GM12878 (cell line): ENCODE measurements at regions not wholly inside any gene's neighbourhood (a gene's known extent, or its start where the extent isn't known, plus 50 kb on each side); places are given as distances from the start of the nearest gene placed in this dataset.

Experiments used
- ATAC-seq: fragments of 200-7000 bp; cut with Tn5 transposase; 3 replicates; pipeline ENCODE4 v1.9.1; 2020; ENCODE audit warnings: mild to moderate bottlenecking, moderate library complexity
- BruUV-seq: library from RNA; stranded (reverse); fragments of 400-500 nt; replicated peaks from 2 replicates; lab custom pipeline; 2021; lab: Mats Ljungman, UMichigan
- CTCF ChIA-PET: fragments of 300-600 bp; sonication (Branson Sonifier 250); formaldehyde crosslinking; extraction: SDS; loops from one replicate; lab custom pipeline; 2021; ENCODE audit warnings: inconsistent platforms; lab: Yijun Ruan, JAX
- POLR2A ChIA-PET: fragments of 350-600 bp; formaldehyde crosslinking; extraction: SDS; loops from one replicate; lab custom pipeline; 2021; ENCODE audit warnings: inconsistent platforms; lab: Charles Lee
- RAD21 ChIA-PET: fragments of 300-600 bp; sonication (Branson Sonifier 250); formaldehyde crosslinking; loops from one replicate; lab custom pipeline; 2023; ENCODE audit warnings: antibody characterized with exemption; ENCODE audit not compliant: unreplicated experiment; lab: Charles Lee
- SMC1A ChIA-PET: fragments of 300-600 bp; sonication (Branson Sonifier 250); formaldehyde crosslinking; loops from one replicate; lab custom pipeline; 2023; ENCODE audit not compliant: unreplicated experiment, uncharacterized antibody; lab: Charles Lee
- DNase-seq: peaks from one replicate; pipeline ENCODE4 v3.0.0-alpha.2; 2011; ENCODE audit warnings: low read depth, low spot score
- FAIRE-seq: peaks from 3 replicates; lab custom pipeline; 2011; peaks lifted over from hg19 to GRCh38; lab: Jason Lieb, UNC
- H2AFZ ChIP-seq: 2 replicates; pipeline ENCODE4 v1.6.0; 2011; ENCODE audit warnings: low read depth, low read length, control low read depth; ENCODE audit not compliant: control insufficient read depth
- H3K27ac ChIP-seq: 2 replicates; pipeline ENCODE4 v1.5.1; 2011; ENCODE audit warnings: control low read depth; ENCODE audit not compliant: control insufficient read depth, insufficient read depth
- H3K27me3 ChIP-seq, 2 experiments: replicated peaks in 1 of 2; 2 replicates each; pipeline versions ENCODE4 v1.6.0 to v1.6.1; 2011; ENCODE audit warnings: low read length in 1 of 2; ENCODE audit not compliant: control insufficient read depth in 2 of 2, insufficient read depth in 2 of 2
- H3K36me3 ChIP-seq, 2 experiments: 2 replicates each; pipeline ENCODE4 v1.5.1; 2011; ENCODE audit warnings: low read length in 1 of 2; ENCODE audit not compliant: control insufficient read depth in 2 of 2, insufficient read depth in 2 of 2
- H3K4me1 ChIP-seq: 2 replicates; pipeline ENCODE4 v1.6.1; 2011; ENCODE audit warnings: mild to moderate bottlenecking, low read length, moderate library complexity, mixed read lengths; ENCODE audit not compliant: control insufficient read depth, insufficient read depth
- H3K4me2 ChIP-seq: 2 replicates; pipeline ENCODE4 v1.6.0; 2011; ENCODE audit warnings: control low read depth; ENCODE audit not compliant: control insufficient read depth, insufficient read depth
- H3K4me3 ChIP-seq: fragments of 200-600 bp; sonication (generic); 2 replicates; pipeline ENCODE4 v1.5.1; 2016
- H3K79me2 ChIP-seq: 2 replicates; pipeline ENCODE4 v1.6.0; 2011; ENCODE audit warnings: low read length; ENCODE audit not compliant: control insufficient read depth, insufficient read depth
- H3K9ac ChIP-seq: 2 replicates; pipeline ENCODE4 v1.8.0; 2011; ENCODE audit warnings: low read length, control low read depth, mixed read lengths; ENCODE audit not compliant: control insufficient read depth, insufficient read depth
- H3K9me3 ChIP-seq: replicated peaks from 3 replicates; pipeline ENCODE4 v1.5.1; 2011; ENCODE audit warnings: mild to moderate bottlenecking, low read length; ENCODE audit not compliant: control insufficient read depth, insufficient read depth
- H4K20me1 ChIP-seq: 2 replicates; pipeline ENCODE4 v1.6.0; 2011; ENCODE audit not compliant: control insufficient read depth, insufficient read depth
- BMI1 ChIP-seq: fragments of 450-650 bp; IDR thresholded peaks from 2 replicates; pipeline ENCODE4 v1.6.1; 2016; ENCODE audit warnings: mild to moderate bottlenecking, moderate library complexity, borderline replicate concordance
- BRCA1 ChIP-seq: IDR thresholded peaks from 2 replicates; pipeline ENCODE4 v1.6.1; 2011; ENCODE audit warnings: low read depth, low read length, improper control_type of control experiment
- CBX3 ChIP-seq: fragments of 200-600 bp; sonication (generic); IDR thresholded peaks from 2 replicates; pipeline ENCODE4 v1.6.1; 2016; ENCODE audit warnings: low read depth, borderline replicate concordance
- CHD4 ChIP-seq: fragments of 200-600 bp; sonication (generic); IDR thresholded peaks from 2 replicates; pipeline ENCODE4 v1.6.1; 2016; ENCODE audit warnings: mild to moderate bottlenecking
- FOXK2 ChIP-seq: fragments of 450-650 bp; IDR thresholded peaks from 2 replicates; pipeline ENCODE4 v1.6.1; 2017; ENCODE audit warnings: mild to moderate bottlenecking, moderate library complexity
- KAT2A ChIP-seq: conservative IDR thresholded peaks from 2 replicates; pipeline ENCODE4 v1.6.1; 2011; ENCODE audit warnings: low read depth, low read length; ENCODE audit not compliant: control insufficient read depth
- MEF2A ChIP-seq: IDR thresholded peaks from 2 replicates; pipeline ENCODE4 v1.6.1; 2011; ENCODE audit warnings: low read depth, mild to moderate bottlenecking, low read length, moderate library complexity; ENCODE audit not compliant: insufficient read depth
- NBN ChIP-seq: fragments of 450-650 bp; IDR thresholded peaks from 2 replicates; pipeline ENCODE4 v1.6.1; 2016
- PKNOX1 ChIP-seq: fragments of 450-650 bp; IDR thresholded peaks from 2 replicates; pipeline ENCODE4 v1.6.1; 2016; ENCODE audit warnings: mild to moderate bottlenecking
- RFX5 ChIP-seq: IDR thresholded peaks from 2 replicates; pipeline ENCODE4 v1.6.1; 2011; ENCODE audit warnings: low read depth, low read length, improper control_type of control experiment
- SMAD5 ChIP-seq: IDR thresholded peaks from 2 replicates; pipeline ENCODE4 v1.6.1; 2016; ENCODE audit warnings: antibody characterized with exemption, low read depth
- SREBF1 ChIP-seq: IDR thresholded peaks from 2 replicates; pipeline ENCODE4 v1.6.1; 2012; ENCODE audit warnings: mild to moderate bottlenecking, low read length
- WGBS: methylation state at CpG from one replicate; pipeline ENCODE4 v1.1.6; 2016; ENCODE audit warnings: low lambda C conversion rate; ENCODE audit not compliant: insufficient replicate concordance, insufficient coverage; ENCODE audit errors: missing lambda C conversion rate; 5-methylcytosine and 5-hydroxymethylcytosine counted together
- in situ Hi-C: fragments of 300-500 bp; cut with MboI; formaldehyde crosslinking; loops from 9 replicates; pipeline ENCODE4 v1.14.3; 2018; ENCODE audit warnings: mixed read lengths
- intact Hi-C: fragments of 100-400 bp; cut with micrococcal nuclease; formaldehyde crosslinking; loops from one replicate; pipeline ENCODE4 v1.14.2; 2022; ENCODE audit not compliant: unreplicated experiment
- TF ChIP-seq, protein P1 (sequence below): fragments of 450-650 bp; formaldehyde crosslinking; IDR thresholded peaks from 2 replicates; pipeline ENCODE4 v1.5.0; 2022; ENCODE audit warnings: mild to moderate bottlenecking, missing genetic modification characterization

GRCh38 chr3:18121020-18121419 lies 304.1 kb downstream of the SATB1 start:
- H3K4me1 ChIP-seq: no peaks in the 10 kb centered on the region
- no peak overlapping the region for H3K27ac ChIP-seq
- H3K79me2 ChIP-seq: no peaks in the 10 kb centered on the region
- ChIA-PET SMC1A (interaction anchor here (0.5 to 1.0 kb wide), 2 partner anchors 9 to 637 kb away, joined by 3 to 4 read pairs; no protein-coding TSS in a partner anchor), RAD21 (no interaction called here), POLR2A (no interaction called here), CTCF (no interaction called here)
- H3K4me2 ChIP-seq: no peak overlapping the region
- H3K9ac ChIP-seq: no peak overlapping the region
- no peaks in the 10 kb centered on the region for H3K27me3 ChIP-seq
- TF ChIP-seq CHD4: no peak
- no peak for TF ChIP-seq MEF2A
- no peak for TF ChIP-seq BRCA1
- TF ChIP-seq CBX3: no peak
- no peak for TF ChIP-seq PKNOX1
- no peak for TF ChIP-seq BMI1
- no peak for TF ChIP-seq NBN
- TF ChIP-seq SMAD5: no peak
- no peak for TF ChIP-seq RFX5
- no peaks in the 10 kb centered on the region for H3K9me3 ChIP-seq
- intact Hi-C loops (no loop called here), in situ Hi-C loops (no loop called here)
- no TSS peak for BruUV-seq
- H4K20me1 ChIP-seq: no peaks in the 10 kb centered on the region
- H3K36me3 ChIP-seq: no peaks in the 10 kb centered on the region
- WGBS: 12% methylated on average over 2 of the region's 2 CpGs
- FAIRE-seq (no peak), DNase-seq (no peak), ATAC-seq (no peak)
- no peak overlapping the region for H2AFZ ChIP-seq
- no peak overlapping the region for H3K4me3 ChIP-seq

DNA sequence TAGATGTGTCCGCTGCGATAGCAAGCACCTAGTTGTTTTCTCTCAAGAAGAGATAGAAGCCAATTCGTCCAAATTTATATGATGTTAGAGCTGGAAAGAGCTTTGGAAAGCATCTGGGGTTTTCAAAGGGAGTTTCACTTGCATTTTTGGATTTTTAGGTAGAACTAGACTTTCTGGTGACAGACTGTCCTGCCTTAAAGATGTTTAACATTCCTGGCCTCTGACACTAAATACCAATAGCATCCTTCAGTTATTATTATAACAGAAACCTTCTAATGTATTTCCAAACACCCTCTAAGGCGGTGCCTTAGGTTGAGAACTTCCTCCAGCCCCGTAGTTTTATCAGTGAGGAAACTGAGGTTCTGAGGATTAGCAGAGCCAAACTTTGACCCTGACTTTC lies 305.3 kb downstream of the SATB1 start:
- H3K27me3 ChIP-seq: no peaks in the 10 kb centered on the region
- intact Hi-C loops: no loop called here
- no peak overlapping the region for H3K9ac ChIP-seq
- POLR2A ChIA-PET: no interaction called here
- H3K4me3 ChIP-seq: no peak overlapping the region
- no peaks in the 10 kb centered on the region for H3K36me3 ChIP-seq
- RAD21 ChIA-PET: no interaction called here
- in situ Hi-C loops: no loop called here
- CTCF ChIA-PET: no interaction called here
- no peaks in the 10 kb centered on the region for H3K4me1 ChIP-seq
- no peaks in the 10 kb centered on the region for H3K9me3 ChIP-seq
- ATAC-seq (no peak), FAIRE-seq (no peak), DNase-seq (no peak)
- H3K4me2 ChIP-seq: no peak overlapping the region
- H2AFZ ChIP-seq: no peak overlapping the region
- 58% methylated on average over 5 of the region's 5 CpGs for WGBS
- BruUV-seq: no TSS peak
- no peaks in the 10 kb centered on the region for H4K20me1 ChIP-seq
- SMC1A ChIA-PET: no interaction called here
- no peak overlapping the region for H3K27ac ChIP-seq
- no peaks in the 10 kb centered on the region for H3K79me2 ChIP-seq
- TF ChIP-seq SREBF1: no peak
- no peak for TF ChIP-seq KAT2A
- TF ChIP-seq, protein P1, sequence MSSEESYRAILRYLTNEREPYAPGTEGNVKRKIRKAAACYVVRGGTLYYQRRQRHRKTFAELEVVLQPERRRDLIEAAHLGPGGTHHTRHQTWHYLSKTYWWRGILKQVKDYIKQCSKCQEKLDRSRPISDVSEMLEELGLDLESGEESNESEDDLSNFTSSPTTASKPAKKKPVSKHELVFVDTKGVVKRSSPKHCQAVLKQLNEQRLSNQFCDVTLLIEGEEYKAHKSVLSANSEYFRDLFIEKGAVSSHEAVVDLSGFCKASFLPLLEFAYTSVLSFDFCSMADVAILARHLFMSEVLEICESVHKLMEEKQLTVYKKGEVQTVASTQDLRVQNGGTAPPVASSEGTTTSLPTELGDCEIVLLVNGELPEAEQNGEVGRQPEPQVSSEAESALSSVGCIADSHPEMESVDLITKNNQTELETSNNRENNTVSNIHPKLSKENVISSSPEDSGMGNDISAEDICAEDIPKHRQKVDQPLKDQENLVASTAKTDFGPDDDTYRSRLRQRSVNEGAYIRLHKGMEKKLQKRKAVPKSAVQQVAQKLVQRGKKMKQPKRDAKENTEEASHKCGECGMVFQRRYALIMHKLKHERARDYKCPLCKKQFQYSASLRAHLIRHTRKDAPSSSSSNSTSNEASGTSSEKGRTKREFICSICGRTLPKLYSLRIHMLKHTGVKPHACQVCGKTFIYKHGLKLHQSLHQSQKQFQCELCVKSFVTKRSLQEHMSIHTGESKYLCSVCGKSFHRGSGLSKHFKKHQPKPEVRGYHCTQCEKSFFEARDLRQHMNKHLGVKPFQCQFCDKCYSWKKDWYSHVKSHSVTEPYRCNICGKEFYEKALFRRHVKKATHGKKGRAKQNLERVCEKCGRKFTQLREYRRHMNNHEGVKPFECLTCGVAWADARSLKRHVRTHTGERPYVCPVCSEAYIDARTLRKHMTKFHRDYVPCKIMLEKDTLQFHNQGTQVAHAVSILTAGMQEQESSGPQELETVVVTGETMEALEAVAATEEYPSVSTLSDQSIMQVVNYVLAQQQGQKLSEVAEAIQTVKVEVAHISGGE (CRISPR knock-in tag): no peak
- no peak for TF ChIP-seq FOXK2
